Dermis blood vessel endothelial cell (primary cell): ENCODE measurements at regions not wholly inside any gene's neighbourhood (a gene's known extent, or its start where the extent isn't known, plus 50 kb on each side); places are given as distances from the start of the nearest gene placed in this dataset.
A peak's percentile ranks its signal among the peaks of the same experiment; 100 is the strongest.
"Not testable (repeated sequence)": the region's sequence is repeated elsewhere in the genome, so short reads cannot be mapped to it uniquely, and the experiment has no call there.

Source experiments
- DNase-seq: peaks from one replicate; pipeline ENCODE4 v3.0.0; 2010

GRCh38 chr3:150327678-150328653, 80.1 kb upstream of the TSC22D2 start:
- DNase-seq, result peak; percentile 27

GRCh38 chr3:150324788-150325187, 83.3 kb upstream of the TSC22D2 start:
- no peak for DNase-seq

- DNase-seq, result no peak
Measured at GRCh38 chr3:150324245-150324644, 83.9 kb upstream of the TSC22D2 start.

- DNase-seq, result no peak
Measured at GRCh38 chr3:150323770-150324169, 84.3 kb upstream of the TSC22D2 start.

GRCh38 chr3:150323091-150323490, 85.0 kb upstream of the TSC22D2 start:
- DNase-seq, result not testable (repeated sequence)

- DNase-seq, result not testable (repeated sequence)
Measured at GRCh38 chr3:150320971-150321370, 87.1 kb upstream of the TSC22D2 start.

- DNase-seq, result peak; percentile 50
Measured at GRCh38 chr3:150319900-150320299, 88.2 kb upstream of the TSC22D2 start.

- no peak for DNase-seq
Measured at GRCh38 chr3:150317469-150317868, 90.6 kb upstream of the TSC22D2 start.

GRCh38 chr3:150315721-150316120, 92.4 kb upstream of the TSC22D2 start:
- DNase-seq, result no peak

- no peak for DNase-seq
Measured at GRCh38 chr3:150314248-150315004, 93.7 kb upstream of the TSC22D2 start.

GRCh38 chr3:150312018-150312657, 96.0 kb upstream of the TSC22D2 start:
- no peak for DNase-seq

- DNase-seq, result no peak
Measured at GRCh38 chr3:150311156-150311555, 96.9 kb upstream of the TSC22D2 start.

- DNase-seq, result no peak
Measured at GRCh38 chr3:150309557-150309956, 98.5 kb upstream of the TSC22D2 start.

- no peak for DNase-seq
Measured at GRCh38 chr3:150309257-150309542, 98.9 kb upstream of the TSC22D2 start.

GRCh38 chr3:150308481-150309256, 99.4 kb upstream of the TSC22D2 start:
- DNase-seq, result no peak

- DNase-seq, result no peak
Measured at GRCh38 chr3:150308037-150308319, 100.1 kb upstream of the TSC22D2 start.

- DNase-seq, result no peak
Measured at GRCh38 chr3:150307311-150308036, 100.6 kb upstream of the TSC22D2 start.

- DNase-seq, result no peak
Measured at GRCh38 chr3:150306906-150307305, 101.2 kb upstream of the TSC22D2 start.

- no peak for DNase-seq
Measured at GRCh38 chr3:150306083-150306482, 102.0 kb upstream of the TSC22D2 start.

GRCh38 chr3:150303768-150304167, 104.3 kb upstream of the TSC22D2 start:
- DNase-seq, result peak; percentile 21

GRCh38 chr3:150302246-150302645, 105.9 kb upstream of the TSC22D2 start:
- DNase-seq, result peak; percentile 57
